Transverse colon (tissue), 4 donors: ENCODE measurements at regions not wholly inside any gene's neighbourhood (a gene's known extent, or its start where the extent isn't known, plus 50 kb on each side); places are given as distances from the start of the nearest gene placed in this dataset.

Experiments
- DNase-seq: peaks from one replicate; pipeline ENCODE4 v3.0.0-alpha.2; 2019
- H3K27ac ChIP-seq, 4 donors: fragments of 200-600 bp; sonication (generic); 2 replicates each; pipeline ENCODE4 v1.5.1; 2016 to 2018; ENCODE audit warnings: inconsistent platforms in 4 of 4
- H3K27me3 ChIP-seq: fragments of 200-600 bp; sonication (generic); 2 replicates; pipeline ENCODE4 v1.5.1; 2017; ENCODE audit warnings: inconsistent platforms
- H3K36me3 ChIP-seq, 4 donors: fragments of 200-600 bp; sonication (generic); 2 replicates each; pipeline ENCODE4 v1.5.1; 2017 to 2019; ENCODE audit warnings: inconsistent platforms in 4 of 4
- H3K4me1 ChIP-seq, 4 donors: fragments of 200-600 bp; sonication (generic); 2 replicates each; pipeline ENCODE4 v1.5.1; 2017 to 2020; ENCODE audit warnings: inconsistent platforms in 4 of 4
- H3K4me3 ChIP-seq, 4 donors: fragments of 200-600 bp; sonication (generic); 1 replicate in 1 of 4; 2 replicates in 3 of 4; pipeline versions ENCODE4 v1.5.1 to v1.6.1; 2017 to 2019; ENCODE audit warnings: inconsistent platforms in 4 of 4
- H3K9me3 ChIP-seq, 2 donors: fragments of 200-600 bp; sonication (generic); 2 replicates each; pipeline ENCODE4 v1.5.1; 2017 to 2019; ENCODE audit warnings: inconsistent platforms in 2 of 2
- EP300 ChIP-seq: sonication (generic); formaldehyde crosslinking; IDR thresholded peaks from one replicate; pipeline ENCODE4 v1.6.1; 2017; ENCODE audit warnings: antibody characterized with exemption, low read depth
- POLR2A ChIP-seq: fragments of 450-650 bp; IDR thresholded peaks from one replicate; pipeline ENCODE4 v1.6.1; 2016; ENCODE audit warnings: antibody characterized with exemption, mild to moderate bottlenecking, moderate library complexity
- POLR2AphosphoS5 ChIP-seq, 3 donors: sonication (generic); formaldehyde crosslinking; IDR thresholded peaks; one replicate each; pipeline ENCODE4 v1.6.1; 2016; ENCODE audit warnings: antibody characterized with exemption in 3 of 3
- WGBS, 2 donors: methylation state at CpG; one replicate each; pipeline ENCODE4 v1.1.5; 2018; ENCODE audit warnings: low coverage in 1 of 2; 5-methylcytosine and 5-hydroxymethylcytosine counted together
- in situ Hi-C, 4 donors: fragments of 200-750 bp; cut with MboI; loops; one replicate each; pipeline versions ENCODE4 v1.15.0 to v1.15.1; 2017; ENCODE audit warnings: low sequenced_read_pairs in 3 of 4, low pct_ligation_motif_present in 1 of 4, low pct_unique_long_range_greater_than_20kb in 1 of 4
- intact Hi-C: fragments of 100-400 bp; cut with DNase I; formaldehyde crosslinking; loops from one replicate; pipeline ENCODE4 v1.15.1; 2023; ENCODE audit warnings: low total_unique reads
- TF ChIP-seq, protein P1 (sequence below), 5 experiments: fragments of 200-600 bp in 3 of 5; fragments of 450-650 bp in 2 of 5; sonication (generic) in 3 of 5; IDR thresholded peaks; 1 replicate in 2 of 5; 2 replicates in 3 of 5; pipeline ENCODE4 v1.5.1; 2016 to 2017; ENCODE audit warnings: antibody characterized with exemption in 5 of 5, inconsistent platforms in 3 of 5, mild to moderate bottlenecking in 2 of 5, moderate library complexity in 1 of 5

DNA sequence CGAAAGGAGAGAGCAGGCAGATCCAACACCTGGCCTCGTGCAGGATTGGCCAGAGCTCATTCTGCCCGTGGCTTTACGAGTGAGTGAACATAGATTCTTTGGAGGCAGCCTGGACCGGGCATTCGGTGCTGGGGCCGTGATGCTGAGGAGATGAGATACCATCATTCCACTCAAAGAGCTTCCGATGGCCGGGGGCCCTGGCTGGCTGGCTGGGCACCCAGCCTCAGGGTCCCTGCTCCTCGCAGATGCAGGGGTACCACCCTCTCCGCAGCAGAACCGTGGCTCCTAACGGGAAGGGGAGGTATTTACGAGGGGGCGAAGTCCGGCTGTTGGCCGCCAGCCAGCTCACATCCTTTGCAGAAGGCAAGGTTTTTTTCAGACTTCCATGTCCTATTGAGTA is 66.1 kb upstream of the FOXF1 start:
- intact Hi-C loops (no loop called here), in situ Hi-C loops (no loop called here)
- no peak for DNase-seq
- TF ChIP-seq EP300: no peak
- TF ChIP-seq, protein P1, sequence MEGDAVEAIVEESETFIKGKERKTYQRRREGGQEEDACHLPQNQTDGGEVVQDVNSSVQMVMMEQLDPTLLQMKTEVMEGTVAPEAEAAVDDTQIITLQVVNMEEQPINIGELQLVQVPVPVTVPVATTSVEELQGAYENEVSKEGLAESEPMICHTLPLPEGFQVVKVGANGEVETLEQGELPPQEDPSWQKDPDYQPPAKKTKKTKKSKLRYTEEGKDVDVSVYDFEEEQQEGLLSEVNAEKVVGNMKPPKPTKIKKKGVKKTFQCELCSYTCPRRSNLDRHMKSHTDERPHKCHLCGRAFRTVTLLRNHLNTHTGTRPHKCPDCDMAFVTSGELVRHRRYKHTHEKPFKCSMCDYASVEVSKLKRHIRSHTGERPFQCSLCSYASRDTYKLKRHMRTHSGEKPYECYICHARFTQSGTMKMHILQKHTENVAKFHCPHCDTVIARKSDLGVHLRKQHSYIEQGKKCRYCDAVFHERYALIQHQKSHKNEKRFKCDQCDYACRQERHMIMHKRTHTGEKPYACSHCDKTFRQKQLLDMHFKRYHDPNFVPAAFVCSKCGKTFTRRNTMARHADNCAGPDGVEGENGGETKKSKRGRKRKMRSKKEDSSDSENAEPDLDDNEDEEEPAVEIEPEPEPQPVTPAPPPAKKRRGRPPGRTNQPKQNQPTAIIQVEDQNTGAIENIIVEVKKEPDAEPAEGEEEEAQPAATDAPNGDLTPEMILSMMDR (IDR thresholded peaks at IDR 0.05): no peak
- TF ChIP-seq POLR2AphosphoS5 (IDR thresholded peaks at IDR 0.05): no peak
- TF ChIP-seq POLR2A: no peak
- H3K4me1 ChIP-seq: peaks cover 0 to 7% (median 2%) of the 10 kb centered on the region in 4 donors
- WGBS, 2 donors: 0 to 9% methylated on average over 1 to 17 of the region's 17 CpGs
- no peaks in the 10 kb centered on the region for H3K36me3 ChIP-seq
- H3K9me3 ChIP-seq: no peaks in the 10 kb centered on the region
- no peak overlapping the region for H3K27ac ChIP-seq
- no peaks in the 10 kb centered on the region for H3K27me3 ChIP-seq
- H3K4me3 ChIP-seq: no peak overlapping the region

DNA sequence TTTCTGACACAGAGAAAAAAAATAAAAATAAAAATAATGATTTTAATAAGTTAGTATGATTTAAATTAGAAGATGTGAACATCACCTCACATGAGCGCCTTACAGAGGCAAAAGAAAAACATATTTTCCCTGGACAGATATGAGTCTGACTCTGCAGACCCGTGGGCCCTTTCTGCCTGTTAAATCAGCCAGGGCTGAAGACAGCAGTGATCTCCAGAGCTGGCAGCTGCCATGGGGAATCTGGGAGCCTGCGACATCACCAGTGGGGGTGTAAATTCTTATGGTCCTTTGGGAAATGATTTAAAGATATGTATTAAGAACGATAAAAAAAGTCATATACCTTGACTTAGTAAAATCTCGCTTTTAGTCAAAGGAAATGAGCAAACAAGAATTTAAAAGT is 65.7 kb upstream of the FOXF1 start:
- no peaks in the 10 kb centered on the region for H3K36me3 ChIP-seq
- in situ Hi-C loops: no loop called here
- intact Hi-C loops: no loop called here
- no peak overlapping the region for H3K4me3 ChIP-seq
- H3K9me3 ChIP-seq: no peaks in the 10 kb centered on the region
- no peaks in the 10 kb centered on the region for H3K27me3 ChIP-seq
- H3K27ac ChIP-seq: no peak overlapping the region
- DNase-seq: no peak
- H3K4me1 ChIP-seq: peaks cover 0 to 7% (median 2%) of the 10 kb centered on the region in 4 donors
- WGBS, 2 donors: 42 to 52% methylated on average over 4 to 5 of the region's 5 CpGs
- TF ChIP-seq EP300 (no peak), POLR2A (no peak), POLR2AphosphoS5 (IDR thresholded peaks at IDR 0.05) (no peak)
- TF ChIP-seq, protein P1 (IDR thresholded peaks at IDR 0.05): no peak

DNA sequence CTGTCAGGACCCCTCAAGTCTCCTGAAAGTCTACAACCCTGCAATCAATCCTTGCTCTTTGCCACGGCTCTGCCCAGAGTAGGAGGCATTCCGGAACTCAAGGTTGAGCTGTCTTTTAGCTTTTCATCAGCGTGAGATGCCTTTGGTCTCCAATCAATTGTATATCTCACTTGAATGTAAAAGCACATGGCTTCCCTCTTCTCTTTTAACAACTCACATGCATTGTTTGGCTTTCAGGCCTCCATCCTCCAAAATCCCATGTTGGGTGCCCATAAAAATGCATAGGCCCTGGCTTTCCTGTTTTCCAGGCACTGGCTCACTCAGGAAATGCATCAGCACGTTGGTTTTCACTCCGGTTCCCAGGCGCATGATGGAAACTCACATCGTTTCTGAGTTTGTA is 64.0 kb upstream of the FOXF1 start:
- no peaks in the 10 kb centered on the region for H3K9me3 ChIP-seq
- H3K27me3 ChIP-seq: no peaks in the 10 kb centered on the region
- intact Hi-C loops: no loop called here
- in situ Hi-C loops: no loop called here
- H3K27ac ChIP-seq: no peak overlapping the region
- no peak for DNase-seq
- TF ChIP-seq EP300: no peak
- TF ChIP-seq, protein P1 (IDR thresholded peaks at IDR 0.05): no peak
- no peak for TF ChIP-seq POLR2AphosphoS5 (IDR thresholded peaks at IDR 0.05)
- no peak for TF ChIP-seq POLR2A
- H3K4me3 ChIP-seq: no peak overlapping the region
- no peaks in the 10 kb centered on the region for H3K36me3 ChIP-seq
- peaks cover 0 to 7% (median 2%) of the 10 kb centered on the region in 4 donors for H3K4me1 ChIP-seq
- 71 to 75% methylated on average over 3 to 7 of the region's 7 CpGs for WGBS, 2 donors

DNA sequence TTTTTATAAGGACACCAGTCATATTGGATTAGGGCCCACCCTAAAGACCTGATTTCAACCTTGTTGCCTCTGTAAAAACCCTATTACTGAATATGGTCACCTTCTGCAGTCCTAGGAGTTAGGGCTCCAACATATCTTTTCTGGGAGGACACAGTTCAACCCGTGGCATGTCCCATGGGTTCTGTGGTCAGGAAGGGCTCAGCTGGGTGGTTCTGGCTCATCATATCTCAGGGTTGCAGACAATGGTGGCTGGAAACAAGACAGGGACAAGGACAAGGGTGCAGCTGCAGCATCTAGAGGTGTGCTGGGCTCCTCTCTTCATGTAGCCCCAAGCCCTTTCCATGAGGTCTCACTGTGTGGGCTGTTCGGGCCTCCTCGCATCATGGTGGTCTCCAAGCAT is 63.1 kb upstream of the FOXF1 start:
- Histone ChIP-seq H3K9me3 (no peaks in the 10 kb centered on the region), H3K36me3 (no peaks in the 10 kb centered on the region), H3K4me3 (no peak overlapping the region), H3K27ac (no peak overlapping the region), H3K27me3 (no peaks in the 10 kb centered on the region), H3K4me1 (peaks cover 0 to 7% (median 2%) of the 10 kb centered on the region in 4 donors)
- 65% methylated on average over 3 of the region's 3 CpGs; no CpG with 5 or more reads in 1 of the 2 donors for WGBS, 2 donors
- DNase-seq: no peak
- in situ Hi-C loops (no loop called here), intact Hi-C loops (no loop called here)
- TF ChIP-seq POLR2A: no peak
- no peak for TF ChIP-seq EP300
- TF ChIP-seq POLR2AphosphoS5 (IDR thresholded peaks at IDR 0.05): no peak
- TF ChIP-seq, protein P1 (IDR thresholded peaks at IDR 0.05): no peak
